Vagina (tissue), 2 donors: ENCODE measurements at regions not wholly inside any gene's neighbourhood (a gene's known extent, or its start where the extent isn't known, plus 50 kb on each side); places are given as distances from the start of the nearest gene placed in this dataset.

Experiments used
- DNase-seq, 2 donors: peaks; one replicate each; pipeline ENCODE4 v3.0.0-alpha.2; 2017; ENCODE audit errors: extremely low spot score in 2 of 2
- H3K27ac ChIP-seq: fragments of 200-600 bp; sonication (generic); one replicate; pipeline ENCODE4 v1.5.1; 2019
- H3K27me3 ChIP-seq: fragments of 200-600 bp; sonication (generic); one replicate; pipeline ENCODE4 v1.5.1; 2019
- H3K36me3 ChIP-seq, 2 donors: fragments of 200-600 bp; sonication (generic); one replicate each; pipeline ENCODE4 v1.5.1; 2017 to 2019
- H3K4me1 ChIP-seq: fragments of 200-600 bp; sonication (generic); one replicate; pipeline ENCODE4 v1.5.1; 2019
- H3K4me3 ChIP-seq, 2 donors: fragments of 200-600 bp; sonication (generic); 1 replicate in 1 of 2; 2 replicates in 1 of 2; pipeline ENCODE4 v1.5.1; 2016 to 2019
- H3K9me3 ChIP-seq: fragments of 200-600 bp; sonication (generic); one replicate; pipeline ENCODE4 v1.5.1; 2019
- POLR2A ChIP-seq, 2 donors: fragments of 450-650 bp; IDR thresholded peaks; one replicate each; pipeline ENCODE4 v1.6.1; 2017; ENCODE audit warnings: antibody characterized with exemption in 2 of 2, mild to moderate bottlenecking in 2 of 2, moderate library complexity in 2 of 2
- POLR2AphosphoS5 ChIP-seq, 2 donors: sonication (generic); formaldehyde crosslinking; IDR thresholded peaks; one replicate each; pipeline ENCODE4 v1.9.0; 2017; ENCODE audit warnings: antibody characterized with exemption in 2 of 2, mild to moderate bottlenecking in 2 of 2, low read depth in 1 of 2; ENCODE audit not compliant: insufficient read depth in 1 of 2
- intact Hi-C: fragments of 100-400 bp; cut with DNase I; formaldehyde crosslinking; loops from one replicate; pipeline ENCODE4 v1.15.1; 2023
- TF ChIP-seq, protein P1 (sequence below), 3 experiments: fragments of 450-650 bp in 2 of 3; fragments of 200-600 bp in 1 of 3; sonication (generic) in 1 of 3; IDR thresholded peaks; one replicate each; pipeline ENCODE4 v1.5.1; 2017 to 2019; ENCODE audit warnings: antibody characterized with exemption in 3 of 3, mild to moderate bottlenecking in 2 of 3, moderate library complexity in 2 of 3

GRCh38 chr1:185442050-185442449, 125.0 kb upstream of the IVNS1ABP start:
- H3K27ac ChIP-seq, result no peak overlapping the region
- no peak for DNase-seq
- no peaks in the 10 kb centered on the region for H3K27me3 ChIP-seq
- H3K36me3 ChIP-seq, result no peaks in the 10 kb centered on the region
- peaks cover 16% of the 10 kb centered on the region for H3K4me1 ChIP-seq
- TF ChIP-seq POLR2A (IDR thresholded peaks at IDR 0.05) (no peak), POLR2AphosphoS5 (IDR thresholded peaks at IDR 0.05; ENCODE audit: insufficient read depth in 1 of 2, low read depth in 1 of 2) (no peak)
- TF ChIP-seq, protein P1, sequence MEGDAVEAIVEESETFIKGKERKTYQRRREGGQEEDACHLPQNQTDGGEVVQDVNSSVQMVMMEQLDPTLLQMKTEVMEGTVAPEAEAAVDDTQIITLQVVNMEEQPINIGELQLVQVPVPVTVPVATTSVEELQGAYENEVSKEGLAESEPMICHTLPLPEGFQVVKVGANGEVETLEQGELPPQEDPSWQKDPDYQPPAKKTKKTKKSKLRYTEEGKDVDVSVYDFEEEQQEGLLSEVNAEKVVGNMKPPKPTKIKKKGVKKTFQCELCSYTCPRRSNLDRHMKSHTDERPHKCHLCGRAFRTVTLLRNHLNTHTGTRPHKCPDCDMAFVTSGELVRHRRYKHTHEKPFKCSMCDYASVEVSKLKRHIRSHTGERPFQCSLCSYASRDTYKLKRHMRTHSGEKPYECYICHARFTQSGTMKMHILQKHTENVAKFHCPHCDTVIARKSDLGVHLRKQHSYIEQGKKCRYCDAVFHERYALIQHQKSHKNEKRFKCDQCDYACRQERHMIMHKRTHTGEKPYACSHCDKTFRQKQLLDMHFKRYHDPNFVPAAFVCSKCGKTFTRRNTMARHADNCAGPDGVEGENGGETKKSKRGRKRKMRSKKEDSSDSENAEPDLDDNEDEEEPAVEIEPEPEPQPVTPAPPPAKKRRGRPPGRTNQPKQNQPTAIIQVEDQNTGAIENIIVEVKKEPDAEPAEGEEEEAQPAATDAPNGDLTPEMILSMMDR (IDR thresholded peaks at IDR 0.05), result no peak
- H3K9me3 ChIP-seq, result no peaks in the 10 kb centered on the region
- intact Hi-C loops, result no loop called here
- no peak overlapping the region for H3K4me3 ChIP-seq

- Histone ChIP-seq H3K27ac (no peak overlapping the region), H3K27me3 (no peaks in the 10 kb centered on the region), H3K4me3 (no peak overlapping the region), H3K4me1 (peaks cover 16% of the 10 kb centered on the region), H3K36me3 (no peaks in the 10 kb centered on the region), H3K9me3 (no peaks in the 10 kb centered on the region)
- TF ChIP-seq, protein P1 (IDR thresholded peaks at IDR 0.05), result no peak
- TF ChIP-seq POLR2AphosphoS5 (IDR thresholded peaks at IDR 0.05; ENCODE audit: insufficient read depth in 1 of 2, low read depth in 1 of 2) (no peak), POLR2A (IDR thresholded peaks at IDR 0.05) (no peak)
- intact Hi-C loops, result no loop called here
- no peak for DNase-seq
These were observed 124.6 kb upstream of the IVNS1ABP start for GRCh38 chr1:185441605-185442004.

DNA sequence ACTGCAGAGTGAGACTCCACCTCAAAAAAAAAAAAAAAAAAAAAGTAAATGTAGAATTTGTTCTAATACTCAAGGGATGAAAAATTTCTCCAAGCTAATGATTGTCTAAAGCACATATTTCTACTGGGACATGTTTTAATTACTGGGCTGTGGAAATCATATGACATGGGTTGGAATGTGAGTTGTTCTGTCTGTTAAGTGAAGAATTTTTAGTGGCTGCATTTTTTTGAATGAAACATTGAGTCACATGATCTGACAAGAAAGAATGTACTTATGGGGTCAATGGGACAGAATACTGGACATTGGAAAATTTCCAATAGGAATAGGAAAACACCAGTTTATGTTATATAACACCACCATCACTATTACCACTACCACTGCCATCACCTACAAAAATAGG, 123.8 kb upstream of the IVNS1ABP start:
- H3K4me1 ChIP-seq, result peaks cover 16% of the 10 kb centered on the region
- no peaks in the 10 kb centered on the region for H3K27me3 ChIP-seq
- no peaks in the 10 kb centered on the region for H3K36me3 ChIP-seq
- H3K9me3 ChIP-seq, result no peaks in the 10 kb centered on the region
- TF ChIP-seq POLR2A (IDR thresholded peaks at IDR 0.05) (no peak), POLR2AphosphoS5 (IDR thresholded peaks at IDR 0.05; ENCODE audit: insufficient read depth in 1 of 2, low read depth in 1 of 2) (no peak)
- TF ChIP-seq, protein P1 (IDR thresholded peaks at IDR 0.05), result no peak
- H3K27ac ChIP-seq, result no peak overlapping the region
- intact Hi-C loops, result no loop called here
- no peak overlapping the region for H3K4me3 ChIP-seq
- DNase-seq, result no peak

DNA sequence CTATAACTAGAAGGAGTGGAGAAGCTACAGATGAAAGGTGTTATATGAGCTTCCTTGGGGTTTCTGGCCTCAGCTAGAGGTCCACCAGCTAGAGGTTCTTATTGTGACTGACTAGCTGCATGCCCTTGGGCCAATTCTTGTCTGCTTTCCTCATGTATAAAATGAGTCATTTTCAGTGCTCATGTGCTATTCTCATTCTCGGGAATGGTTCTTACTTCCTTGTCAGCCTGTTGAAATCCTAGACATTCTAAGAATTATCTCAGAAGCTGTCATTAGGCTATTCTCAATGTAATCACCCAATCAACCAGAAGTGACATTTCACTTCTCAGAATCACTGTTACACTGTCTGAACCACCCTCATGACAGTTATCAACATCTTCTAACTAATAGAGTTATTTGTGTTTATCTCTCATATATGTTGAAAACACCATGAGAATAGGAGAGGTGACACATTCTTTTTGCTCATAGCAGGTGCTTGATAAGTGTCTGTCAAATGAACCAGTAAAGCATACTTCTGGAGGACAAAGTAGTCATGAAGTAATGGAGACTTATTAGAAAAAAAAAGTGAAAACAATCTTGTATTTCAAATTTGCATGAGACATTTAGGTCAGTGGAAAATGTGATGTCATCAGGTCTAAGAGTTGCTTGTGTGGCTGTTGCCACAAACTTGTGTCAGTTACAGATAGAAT, 122.8 kb upstream of the IVNS1ABP start:
- TF ChIP-seq POLR2A (IDR thresholded peaks at IDR 0.05) (no peak), POLR2AphosphoS5 (IDR thresholded peaks at IDR 0.05; ENCODE audit: insufficient read depth in 1 of 2, low read depth in 1 of 2) (peak in 1 of 2 donors; percentile 63)
- TF ChIP-seq, protein P1 (IDR thresholded peaks at IDR 0.05), result no peak
- no peak overlapping the region for H3K4me3 ChIP-seq
- DNase-seq, result no peak
- H3K27me3 ChIP-seq, result no peaks in the 10 kb centered on the region
- H3K36me3 ChIP-seq, result no peaks in the 10 kb centered on the region
- intact Hi-C loops, result no loop called here
- H3K27ac ChIP-seq, result peak overlapping the region; percentile 25
- H3K4me1 ChIP-seq, result peaks cover 16% of the 10 kb centered on the region
- no peaks in the 10 kb centered on the region for H3K9me3 ChIP-seq

DNA sequence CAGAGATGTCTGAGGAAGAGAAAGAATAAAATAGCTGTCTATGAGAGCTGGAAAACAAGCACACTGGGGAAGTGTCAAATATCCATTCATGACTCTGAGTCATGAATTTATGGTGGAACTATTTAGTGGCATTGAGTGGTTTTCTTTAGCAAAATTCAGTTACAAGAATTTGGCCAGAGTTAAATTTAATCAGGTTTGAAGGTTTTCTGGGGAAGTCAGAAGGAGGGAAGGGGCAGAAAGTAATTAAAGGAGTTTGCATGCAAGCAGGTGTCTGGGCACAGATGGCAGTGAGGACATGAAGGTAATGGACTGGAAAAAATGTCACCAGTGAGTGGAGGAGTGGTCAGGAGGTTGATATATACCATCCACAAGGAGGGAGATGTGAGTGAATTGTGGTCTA, 121.9 kb upstream of the IVNS1ABP start:
- Histone ChIP-seq H3K4me3 (no peak overlapping the region), H3K36me3 (no peaks in the 10 kb centered on the region), H3K4me1 (peaks cover 16% of the 10 kb centered on the region), H3K9me3 (no peaks in the 10 kb centered on the region), H3K27ac (peak overlapping the region; percentile 25), H3K27me3 (no peaks in the 10 kb centered on the region)
- TF ChIP-seq POLR2AphosphoS5 (IDR thresholded peaks at IDR 0.05; ENCODE audit: insufficient read depth in 1 of 2, low read depth in 1 of 2) (no peak), POLR2A (IDR thresholded peaks at IDR 0.05) (no peak)
- TF ChIP-seq, protein P1 (IDR thresholded peaks at IDR 0.05), result no peak
- intact Hi-C loops, result no loop called here
- no peak for DNase-seq
